Fibroblast of lung (primary cell): ENCODE measurements at regions not wholly inside any gene's neighbourhood (a gene's known extent, or its start where the extent isn't known, plus 50 kb on each side); places are given as distances from the start of the nearest gene placed in this dataset.

Source experiments
- DNase-seq, 2 donors: peaks; one replicate each; pipeline versions ENCODE4 v3.0.0 to v3.0.0-alpha.2; 2010; ENCODE audit warnings: low read depth in 2 of 2
- H2AFZ ChIP-seq: 2 replicates; pipeline ENCODE4 v1.5.1; 2012; ENCODE audit warnings: low read length, control low read depth, inconsistent platforms
- H3K27ac ChIP-seq: 2 replicates; pipeline ENCODE4 v1.5.1; 2011; ENCODE audit warnings: low read length, control low read depth; ENCODE audit not compliant: insufficient read depth
- H3K27me3 ChIP-seq: 2 replicates; pipeline ENCODE4 v1.5.1; 2011; ENCODE audit warnings: mild to moderate bottlenecking, low read length; ENCODE audit not compliant: control insufficient read depth, insufficient read depth
- H3K36me3 ChIP-seq: 2 replicates; pipeline ENCODE4 v1.5.1; 2011; ENCODE audit warnings: low read length; ENCODE audit not compliant: control insufficient read depth, insufficient read depth
- H3K4me1 ChIP-seq: 2 replicates; pipeline ENCODE4 v1.5.1; 2011; ENCODE audit warnings: low read length; ENCODE audit not compliant: control insufficient read depth, insufficient read depth; ENCODE audit errors: extremely low read depth
- H3K4me2 ChIP-seq: 2 replicates; pipeline ENCODE4 v1.5.1; 2011; ENCODE audit warnings: low read length, control low read depth; ENCODE audit not compliant: insufficient read depth; ENCODE audit errors: extremely low read depth
- H3K4me3 ChIP-seq, 4 experiments: fragments of 200-600 bp in 1 of 4; sonication (generic) in 1 of 4; replicated peaks in 1 of 4; 2 replicates each; pipeline ENCODE4 v1.5.1; 2011 to 2016; ENCODE audit warnings: low read length in 4 of 4, low read depth in 3 of 4, mild to moderate bottlenecking in 3 of 4, control low read depth in 2 of 4, inconsistent platforms in 1 of 4, mixed read lengths in 1 of 4; ENCODE audit not compliant: insufficient read depth in 1 of 4; ENCODE audit errors: control extremely low read depth in 1 of 4
- H3K79me2 ChIP-seq: 2 replicates; pipeline ENCODE4 v1.5.1; 2012; ENCODE audit warnings: mild to moderate bottlenecking, low read length, inconsistent platforms; ENCODE audit not compliant: control insufficient read depth, insufficient read depth
- H3K9ac ChIP-seq: 2 replicates; pipeline ENCODE4 v1.5.1; 2011; ENCODE audit warnings: mild to moderate bottlenecking, low read length, control low read depth; ENCODE audit not compliant: insufficient read depth
- H3K9me3 ChIP-seq: 2 replicates; pipeline ENCODE4 v1.5.1; 2012; ENCODE audit warnings: low read depth, low read length; ENCODE audit not compliant: control insufficient read depth, insufficient read depth
- H4K20me1 ChIP-seq: 2 replicates; pipeline ENCODE4 v1.5.1; 2011; ENCODE audit warnings: low read length; ENCODE audit not compliant: control insufficient read depth, insufficient read depth; ENCODE audit errors: extremely low read depth
- CTCF ChIP-seq, 2 donors: IDR thresholded peaks in 1 of 2; conservative IDR thresholded peaks in 1 of 2; 1 replicate in 1 of 2; 2 replicates in 1 of 2; pipeline ENCODE4 v1.5.1; 2011 to 2012; ENCODE audit warnings: low read length in 2 of 2, control low read depth in 1 of 2, inconsistent platforms in 1 of 2, low read depth in 1 of 2, mild to moderate bottlenecking in 1 of 2
- EZH2 ChIP-seq: IDR thresholded peaks from 2 replicates; pipeline ENCODE4 v1.5.1; 2012; ENCODE audit warnings: low read length, control low read depth, mild to moderate bottlenecking; ENCODE audit errors: missing control alignments

GRCh38 chr14:71359823-71360222 lies 452.6 kb downstream of the PCNX1 start:
- H3K27me3 ChIP-seq = no peaks in the 10 kb centered on the region
- no peak overlapping the region for H3K27ac ChIP-seq
- no peak overlapping the region for H3K4me2 ChIP-seq
- no peak for DNase-seq
- no peak overlapping the region for H3K9ac ChIP-seq
- H3K79me2 ChIP-seq = peaks cover 11% of the 10 kb centered on the region
- no peaks in the 10 kb centered on the region for H3K9me3 ChIP-seq
- no peak overlapping the region for H2AFZ ChIP-seq
- no peak for TF ChIP-seq CTCF (conservative IDR thresholded peaks at IDR 0.05 in 1 of 2, IDR thresholded peaks at IDR 0.05 in 1 of 2; ENCODE audit: low read depth in 1 of 2, low read length in 2 of 2)
- no peak for TF ChIP-seq EZH2
- peaks cover 2% of the 10 kb centered on the region for H3K4me1 ChIP-seq
- H4K20me1 ChIP-seq = no peaks in the 10 kb centered on the region
- H3K36me3 ChIP-seq = no peaks in the 10 kb centered on the region
- no peak overlapping the region for H3K4me3 ChIP-seq

GRCh38 chr14:71361336-71361735 lies 454.1 kb downstream of the PCNX1 start:
- Histone ChIP-seq H4K20me1 (no peaks in the 10 kb centered on the region), H3K4me3 (no peak overlapping the region), H3K4me2 (no peak overlapping the region), H3K27me3 (no peaks in the 10 kb centered on the region), H3K27ac (no peak overlapping the region), H3K4me1 (peaks cover 2% of the 10 kb centered on the region), H2AFZ (no peak overlapping the region), H3K9me3 (no peaks in the 10 kb centered on the region), H3K36me3 (no peaks in the 10 kb centered on the region), H3K79me2 (peaks cover 14% of the 10 kb centered on the region), H3K9ac (no peak overlapping the region)
- TF ChIP-seq CTCF (conservative IDR thresholded peaks at IDR 0.05 in 1 of 2, IDR thresholded peaks at IDR 0.05 in 1 of 2; ENCODE audit: low read depth in 1 of 2, low read length in 2 of 2) = no peak
- TF ChIP-seq EZH2 = no peak
- DNase-seq = peak in 1 of 2 donors; percentile 51

- TF ChIP-seq CTCF (conservative IDR thresholded peaks at IDR 0.05 in 1 of 2, IDR thresholded peaks at IDR 0.05 in 1 of 2; ENCODE audit: low read depth in 1 of 2, low read length in 2 of 2) (no peak), EZH2 (no peak)
- no peaks in the 10 kb centered on the region for H4K20me1 ChIP-seq
- H3K4me2 ChIP-seq = no peak overlapping the region
- H3K4me1 ChIP-seq = peaks cover 2% of the 10 kb centered on the region
- H3K4me3 ChIP-seq = no peak overlapping the region
- H3K9me3 ChIP-seq = no peaks in the 10 kb centered on the region
- peaks cover 15% of the 10 kb centered on the region for H3K79me2 ChIP-seq
- H3K9ac ChIP-seq = no peak overlapping the region
- no peak for DNase-seq
- no peak overlapping the region for H3K27ac ChIP-seq
- H3K27me3 ChIP-seq = no peaks in the 10 kb centered on the region
- H2AFZ ChIP-seq = no peak overlapping the region
- H3K36me3 ChIP-seq = no peaks in the 10 kb centered on the region
These were observed 454.6 kb downstream of the PCNX1 start for GRCh38 chr14:71361874-71362273.
